ENCODE measurements at regions not wholly inside any gene's neighbourhood (a gene's known extent, or its start where the extent isn't known, plus 50 kb on each side); places are given as distances from the start of the nearest gene placed in this dataset.

GRCh38 chr12:56838621-56839488, 75.7 kb downstream of the HSD17B6 start:
- no peak overlapping the region for H3K18ac ChIP-seq (ENCODE audit: extremely low read depth, low read length)
- H2BK15ac ChIP-seq (ENCODE audit: low read length): no peak overlapping the region
- H3K4me1 ChIP-seq (replicated peaks in 1 of 4; ENCODE audit: control insufficient read depth in 3 of 4, insufficient read depth in 4 of 4, low read length in 3 of 4): no peaks in the 10 kb centered on the region
- H2BK120ac ChIP-seq (replicated peaks; ENCODE audit: low read depth, low read length): no peak overlapping the region
- H3K9ac ChIP-seq (replicated peaks in 1 of 4; ENCODE audit: extremely low read depth in 1 of 4, low read depth in 3 of 4, low read length in 3 of 4): no peak overlapping the region
- no peak overlapping the region for H3K56ac ChIP-seq (replicated peaks; ENCODE audit: insufficient read length, low read depth, low read length)
- no peak overlapping the region for H3K23ac ChIP-seq (ENCODE audit: insufficient read length)
- POLR2A ChIA-PET (ENCODE audit: partially characterized antibody): interaction anchor here (1.0 kb wide), 1 partner anchor 167 kb away, joined by 3 read pairs; the partner anchor contains the start of gene ZBTB39
- no peak overlapping the region for H3K4ac ChIP-seq (replicated peaks; ENCODE audit: insufficient read length, low read depth, low read length)
- DNase-seq (ENCODE audit: low read depth in 1 of 2, low spot score in 2 of 2) (no peak), FAIRE-seq (no peak)
- CTCF ChIA-PET (ENCODE audit: partially characterized antibody): interaction anchor here (0.8 to 4.8 kb wide), 8 partner anchors 81 to 273 kb away, joined by 3 to 56 read pairs (median 8); partner anchors contain the start of genes STAT6 and ZBTB39
- H3K36me3 ChIP-seq (ENCODE audit: control insufficient read depth in 2 of 4, insufficient read depth in 4 of 4, low read length in 3 of 4): no peaks in the 10 kb centered on the region
- no peaks in the 10 kb centered on the region for H3K9me3 ChIP-seq (ENCODE audit: insufficient read depth in 2 of 2, low read depth in 1 of 2, low read length in 1 of 2)
- no peak overlapping the region for H2BK12ac ChIP-seq (ENCODE audit: low read depth, low read length)
- H2AFZ ChIP-seq (ENCODE audit: low read length): no peak overlapping the region
- H3K79me1 ChIP-seq (ENCODE audit: low read depth, low read length): no peaks in the 10 kb centered on the region
- H2BK20ac ChIP-seq (ENCODE audit: low read length): no peak overlapping the region
- H3K4me3 ChIP-seq (ENCODE audit: extremely low read depth in 1 of 4, insufficient read depth in 2 of 4, low read depth in 3 of 4, low read length in 4 of 4): no peak overlapping the region
- H2AK5ac ChIP-seq (ENCODE audit: low read depth, low read length): no peak overlapping the region
- no peak overlapping the region for H3K4me2 ChIP-seq (ENCODE audit: insufficient read depth in 1 of 2, low read depth in 2 of 2, low read length in 2 of 2)
- H4K5ac ChIP-seq (ENCODE audit: insufficient read length, low read depth, low read length): no peak overlapping the region
- 88% methylated on average over 7 of the region's 7 CpGs; no CpG with 5 or more reads in 1 of the 2 experiments for WGBS, 2 experiments (ENCODE audit: extremely low coverage in 1 of 2, insufficient coverage in 1 of 2, insufficient read length in 1 of 2, insufficient replicate concordance in 2 of 2, low coverage in 1 of 2, low lambda C conversion rate in 2 of 2, missing lambda C conversion rate in 1 of 2)
- no peak overlapping the region for H4K8ac ChIP-seq (ENCODE audit: extremely low read depth, insufficient read depth, low read length)
- H3K27me3 ChIP-seq (replicated peaks in 1 of 4; ENCODE audit: control insufficient read depth in 3 of 4, extremely low read depth in 1 of 4, insufficient read depth in 3 of 4, low read length in 3 of 4): no peaks in the 10 kb centered on the region
- no peak overlapping the region for H3K14ac ChIP-seq (ENCODE audit: insufficient read length)
- no peak overlapping the region for H3K27ac ChIP-seq (ENCODE audit: low read depth, low read length)
- H2BK5ac ChIP-seq (ENCODE audit: low read depth, low read length): no peak overlapping the region
- peaks cover 0 to 1% of the 10 kb centered on the region in 2 experiments for H4K20me1 ChIP-seq (replicated peaks in 1 of 2; ENCODE audit: control insufficient read depth in 1 of 2, insufficient read depth in 2 of 2, low read length in 2 of 2)
- H3K79me2 ChIP-seq (ENCODE audit: control insufficient read depth in 1 of 2, insufficient read depth in 2 of 2, low read length in 2 of 2): no peaks in the 10 kb centered on the region
- H3K23me2 ChIP-seq (ENCODE audit: low read depth, low read length): no peaks in the 10 kb centered on the region
- H4K91ac ChIP-seq (replicated peaks; ENCODE audit: insufficient read length, low read length): no peak overlapping the region
- TF ChIP-seq CEBPB (IDR thresholded peaks at IDR 0.05; ENCODE audit: low read depth, low read length) (no peak), POLR2AphosphoS5 (IDR thresholded peaks at IDR 0.05; ENCODE audit: low read depth, low read length) (no peak), MAFK (IDR thresholded peaks at IDR 0.05; ENCODE audit: low read depth, low read length) (no peak), POLR2A (IDR thresholded peaks at IDR 0.05; ENCODE audit: control extremely low read depth in 1 of 2, low read depth in 2 of 2, low read length in 2 of 2) (no peak), RXRA (IDR thresholded peaks at IDR 0.05; ENCODE audit: insufficient read depth, low read depth, low read length) (no peak), SP2 (IDR thresholded peaks at IDR 0.05; ENCODE audit: low read length) (no peak), BRCA1 (IDR thresholded peaks at IDR 0.05; ENCODE audit: low read depth, low read length) (no peak), BCL11A (IDR thresholded peaks at IDR 0.05; ENCODE audit: low read depth in 2 of 2, low read length in 2 of 2) (no peak), POU5F1 (IDR thresholded peaks at IDR 0.05; ENCODE audit: low read depth, low read length) (no peak), SIN3A (conservative IDR thresholded peaks at IDR 0.05 in 1 of 2, IDR thresholded peaks at IDR 0.05 in 1 of 2; ENCODE audit: low read depth in 1 of 2, low read length in 2 of 2) (no peak), ASH2L (IDR thresholded peaks at IDR 0.05; ENCODE audit: low read length) (no peak), FOSL1 (IDR thresholded peaks at IDR 0.05; ENCODE audit: insufficient read depth, low read depth, low read length) (no peak), JUN (IDR thresholded peaks at IDR 0.05; ENCODE audit: low read depth, low read length) (no peak)
